ENCODE measurements at regions not wholly inside any gene's neighbourhood (a gene's known extent, or its start where the extent isn't known, plus 50 kb on each side); places are given as distances from the start of the nearest gene placed in this dataset.
"Not testable (repeated sequence)": the region's sequence is repeated elsewhere in the genome, so short reads cannot be mapped to it uniquely, and the experiment has no call there.

GRCh38 chr3:106457281-106458180 is 588.7 kb upstream of the CBLB start:
- no peak for DNase-seq (ENCODE audit: low read depth)

GRCh38 chr3:106458952-106459351 is 590.1 kb upstream of the CBLB start:
- no peak for DNase-seq (ENCODE audit: low read depth)

GRCh38 chr3:106466881-106467280 is 598.1 kb upstream of the CBLB start:
- no peak for DNase-seq (ENCODE audit: low read depth)

GRCh38 chr3:106473576-106474475 is 605.0 kb upstream of the CBLB start:
- DNase-seq (ENCODE audit: low read depth): no peak

GRCh38 chr3:106482451-106482850 is 613.6 kb upstream of the CBLB start:
- no peak for DNase-seq (ENCODE audit: low read depth)

- no peak for DNase-seq (ENCODE audit: low read depth)
Measured at GRCh38 chr3:106485217-106485616, 616.4 kb upstream of the CBLB start.

- DNase-seq (ENCODE audit: low read depth): no peak
Measured at GRCh38 chr3:106485802-106486201, 617.0 kb upstream of the CBLB start.

GRCh38 chr3:106486945-106487639 is 618.3 kb upstream of the CBLB start:
- not testable (repeated sequence) for DNase-seq (ENCODE audit: low read depth)

- no peak for DNase-seq (ENCODE audit: low read depth)
Measured at GRCh38 chr3:106488331-106488730, 619.5 kb upstream of the CBLB start.

- DNase-seq (ENCODE audit: low read depth): no peak
Measured at GRCh38 chr3:106491796-106492195, 623.0 kb upstream of the CBLB start.

GRCh38 chr3:106508331-106508893 is 639.6 kb upstream of the CBLB start:
- DNase-seq (ENCODE audit: low read depth): no peak

GRCh38 chr3:106510206-106510605 is 641.4 kb upstream of the CBLB start:
- DNase-seq (ENCODE audit: low read depth): no peak

GRCh38 chr3:106512846-106513245 is 644.0 kb upstream of the CBLB start:
- DNase-seq (ENCODE audit: low read depth): no peak

- DNase-seq (ENCODE audit: low read depth): no peak
Measured at GRCh38 chr3:106514431-106514830, 645.6 kb upstream of the CBLB start.

- no peak for DNase-seq (ENCODE audit: low read depth)
Measured at GRCh38 chr3:106518516-106518915, 649.7 kb upstream of the CBLB start.

GRCh38 chr3:106522397-106522796 is 653.6 kb upstream of the CBLB start:
- DNase-seq (ENCODE audit: low read depth): no peak

GRCh38 chr3:106528932-106529331 is 660.1 kb upstream of the CBLB start:
- no peak for DNase-seq (ENCODE audit: low read depth)

GRCh38 chr3:106529738-106530137 is 660.9 kb upstream of the CBLB start:
- DNase-seq (ENCODE audit: low read depth): no peak

- no peak for DNase-seq (ENCODE audit: low read depth)
Measured at GRCh38 chr3:106530367-106530766, 661.6 kb upstream of the CBLB start.

GRCh38 chr3:106531771-106532329 is 663.0 kb upstream of the CBLB start:
- not testable (repeated sequence) for DNase-seq (ENCODE audit: low read depth)

- DNase-seq (ENCODE audit: low read depth): no peak
Measured at GRCh38 chr3:106533093-106533787, 664.4 kb upstream of the CBLB start.
